ENCODE measurements at regions not wholly inside any gene's neighbourhood (a gene's known extent, or its start where the extent isn't known, plus 50 kb on each side); places are given as distances from the start of the nearest gene placed in this dataset.
A peak's percentile ranks its signal among the peaks of the same experiment; 100 is the strongest.

- Histone ChIP-seq H3K4me1 (no peaks in the 10 kb centered on the region), H3K4me3 (no peak overlapping the region), H3K27me3 (no peaks in the 10 kb centered on the region), H3K27ac (no peak overlapping the region), H3K9me3 (no peaks in the 10 kb centered on the region), H3K36me3 (no peaks in the 10 kb centered on the region)
- DNase-seq (no peak), ATAC-seq (no peak)
- intact Hi-C loops (cut with DNase I) = no loop called here
- 85 to 92% (median 88%) methylated on average over 6 of the region's 6 CpGs for WGBS, 4 donors
- TF ChIP-seq CTCF (IDR thresholded peaks at IDR 0.05) (no peak), POLR2A (IDR thresholded peaks at IDR 0.05) (no peak)
These were observed 385.0 kb downstream of the EFNA5 start for GRCh38 chr5:107285772-107286171.

GRCh38 chr5:107284822-107285525, 385.8 kb downstream of the EFNA5 start:
- no peak for DNase-seq
- H3K36me3 ChIP-seq = no peaks in the 10 kb centered on the region
- intact Hi-C loops (cut with DNase I) = no loop called here
- no peak for TF ChIP-seq CTCF (IDR thresholded peaks at IDR 0.05)
- TF ChIP-seq POLR2A (IDR thresholded peaks at IDR 0.05) = no peak
- no peaks in the 10 kb centered on the region for H3K9me3 ChIP-seq
- peak in 2 of 4 donors; percentile 32 to 61 for ATAC-seq
- H3K4me3 ChIP-seq = no peak overlapping the region
- H3K27ac ChIP-seq = no peak overlapping the region
- H3K27me3 ChIP-seq = no peaks in the 10 kb centered on the region
- H3K4me1 ChIP-seq = no peaks in the 10 kb centered on the region
- 63 to 76% (median 68%) methylated on average over 3 of the region's 3 CpGs for WGBS, 4 donors

- no peak overlapping the region for H3K4me3 ChIP-seq
- H3K27ac ChIP-seq = no peak overlapping the region
- DNase-seq (no peak), ATAC-seq (no peak)
- H3K27me3 ChIP-seq = no peaks in the 10 kb centered on the region
- no peaks in the 10 kb centered on the region for H3K36me3 ChIP-seq
- TF ChIP-seq CTCF (IDR thresholded peaks at IDR 0.05) (no peak), POLR2A (IDR thresholded peaks at IDR 0.05) (no peak)
- WGBS, 4 donors = 83 to 90% (median 87%) methylated on average over 2 of the region's 2 CpGs
- no peaks in the 10 kb centered on the region for H3K4me1 ChIP-seq
- intact Hi-C loops (cut with DNase I) = no loop called here
- H3K9me3 ChIP-seq = no peaks in the 10 kb centered on the region
These were observed 388.7 kb downstream of the EFNA5 start for GRCh38 chr5:107282061-107282460.

GRCh38 chr5:107278774-107279173, 392.0 kb downstream of the EFNA5 start:
- Histone ChIP-seq H3K27me3 (no peaks in the 10 kb centered on the region), H3K27ac (no peak overlapping the region), H3K9me3 (no peaks in the 10 kb centered on the region), H3K36me3 (no peaks in the 10 kb centered on the region), H3K4me3 (no peak overlapping the region), H3K4me1 (no peaks in the 10 kb centered on the region)
- TF ChIP-seq CTCF (IDR thresholded peaks at IDR 0.05) = no peak
- DNase-seq (no peak), ATAC-seq (no peak)
- intact Hi-C loops (cut with DNase I) = no loop called here
- WGBS, 4 donors = 57 to 75% (median 64%) methylated on average over 4 of the region's 4 CpGs
